H1 (cell line): ENCODE measurements at regions not wholly inside any gene's neighbourhood (a gene's known extent, or its start where the extent isn't known, plus 50 kb on each side); places are given as distances from the start of the nearest gene placed in this dataset.

ENCODE experiments used
- CTCF ChIA-PET: fragments of 300-600 bp; sonication (Branson Sonifier 250); formaldehyde crosslinking; loops from one replicate; lab custom pipeline; 2021; ENCODE audit not compliant: partially characterized antibody; lab: Charles Lee
- POLR2A ChIA-PET: fragments of 300-600 bp; sonication (Branson Sonifier 250); formaldehyde crosslinking; loops from one replicate; lab custom pipeline; 2021; ENCODE audit warnings: inconsistent platforms; ENCODE audit not compliant: partially characterized antibody; lab: Charles Lee
- DNase-seq, 2 experiments: peaks; one replicate each; pipeline versions ENCODE4 v3.0.0 to v3.0.0-alpha.2; 2010 to 2022; ENCODE audit warnings: low spot score in 2 of 2, low read depth in 1 of 2, mixed read lengths in 1 of 2
- FAIRE-seq: peaks from 2 replicates; lab custom pipeline; 2011; peaks lifted over from hg19 to GRCh38; lab: Jason Lieb, UNC
- H2AFZ ChIP-seq: 2 replicates; pipeline ENCODE4 v1.8.1; 2012; ENCODE audit warnings: low read length, inconsistent platforms
- H2AK5ac ChIP-seq: 2 replicates; pipeline ENCODE4 v1.6.1; 2013; ENCODE audit warnings: low read depth, low read length
- H2BK120ac ChIP-seq: replicated peaks from 2 replicates; pipeline ENCODE3; 2013; ENCODE audit warnings: low read depth, low read length, inconsistent platforms
- H2BK12ac ChIP-seq: 2 replicates; pipeline ENCODE4 v1.6.1; 2013; ENCODE audit warnings: low read depth, low read length
- H2BK15ac ChIP-seq: 2 replicates; pipeline ENCODE4 v1.6.1; 2013; ENCODE audit warnings: low read length
- H2BK20ac ChIP-seq: 2 replicates; pipeline ENCODE4 v1.6.1; 2013; ENCODE audit warnings: low read length
- H2BK5ac ChIP-seq: 2 replicates; pipeline ENCODE4 v1.6.1; 2013; ENCODE audit warnings: low read depth, low read length
- H3K14ac ChIP-seq: 2 replicates; pipeline ENCODE4 v1.6.1; 2013; ENCODE audit warnings: inconsistent platforms; ENCODE audit not compliant: insufficient read length
- H3K18ac ChIP-seq: 2 replicates; pipeline ENCODE4 v1.6.1; 2013; ENCODE audit warnings: low read length; ENCODE audit errors: extremely low read depth
- H3K23ac ChIP-seq: 2 replicates; pipeline ENCODE4 v1.6.1; 2013; ENCODE audit warnings: inconsistent platforms; ENCODE audit not compliant: insufficient read length
- H3K23me2 ChIP-seq: 2 replicates; pipeline ENCODE4 v1.6.1; 2013; ENCODE audit warnings: low read depth, low read length
- H3K27ac ChIP-seq: 2 replicates; pipeline ENCODE4 v1.6.1; 2011; ENCODE audit warnings: low read depth, low read length, inconsistent platforms
- H3K27me3 ChIP-seq, 4 experiments: replicated peaks in 1 of 4; 1 replicate in 1 of 4; 2 replicates in 3 of 4; pipeline versions ENCODE4 v1.6.1 to v1.8.1; 2011 to 2013; ENCODE audit warnings: low read length in 3 of 4, mild to moderate bottlenecking in 3 of 4, inconsistent platforms in 2 of 4, mixed read lengths in 2 of 4, moderate library complexity in 1 of 4; ENCODE audit not compliant: control insufficient read depth in 3 of 4, insufficient read depth in 3 of 4; ENCODE audit errors: extremely low read depth in 1 of 4
- H3K36me3 ChIP-seq, 4 experiments: 2 replicates each; pipeline versions ENCODE4 v1.6.1 to v1.8.1; 2011 to 2013; ENCODE audit warnings: mild to moderate bottlenecking in 4 of 4, low read length in 3 of 4, moderate library complexity in 2 of 4, control low read depth in 1 of 4, inconsistent platforms in 1 of 4; ENCODE audit not compliant: insufficient read depth in 4 of 4, control insufficient read depth in 2 of 4
- H3K4ac ChIP-seq: replicated peaks from 2 replicates; pipeline ENCODE3; 2013; ENCODE audit warnings: low read length, low read depth, mixed read lengths, inconsistent platforms; ENCODE audit not compliant: insufficient read length
- H3K4me1 ChIP-seq, 4 experiments: replicated peaks in 1 of 4; 1 replicate in 1 of 4; 2 replicates in 3 of 4; pipeline versions ENCODE4 v1.6.1 to v1.8.1; 2011 to 2013; ENCODE audit warnings: low read length in 3 of 4, inconsistent platforms in 2 of 4, mixed read lengths in 1 of 4; ENCODE audit not compliant: insufficient read depth in 4 of 4, control insufficient read depth in 3 of 4
- H3K4me2 ChIP-seq, 2 experiments: 2 replicates each; pipeline versions ENCODE4 v1.6.1 to v1.8.1; 2011 to 2013; ENCODE audit warnings: low read depth in 2 of 2, low read length in 2 of 2, control low read depth in 1 of 2, inconsistent platforms in 1 of 2, mild to moderate bottlenecking in 1 of 2; ENCODE audit not compliant: insufficient read depth in 1 of 2
- H3K4me3 ChIP-seq, 4 experiments: fragments of 200-600, 300-600 bp in 1 of 4; sonication (generic), shearing (Covaris generic), sonication (Bioruptor Twin) in 1 of 4; 2 replicates each; pipeline versions ENCODE4 v1.5.1 to v1.8.1; 2011 to 2016; ENCODE audit warnings: low read length in 4 of 4, low read depth in 3 of 4, control low read depth in 2 of 4, inconsistent platforms in 2 of 4, mild to moderate bottlenecking in 2 of 4, mixed read lengths in 1 of 4, moderate library complexity in 1 of 4; ENCODE audit not compliant: insufficient read depth in 2 of 4; ENCODE audit errors: extremely low read depth in 1 of 4
- H3K56ac ChIP-seq: replicated peaks from 2 replicates; pipeline ENCODE3; 2013; ENCODE audit warnings: low read depth, mild to moderate bottlenecking, mixed read lengths, low read length, inconsistent platforms; ENCODE audit not compliant: insufficient read length
- H3K79me1 ChIP-seq: 2 replicates; pipeline ENCODE4 v1.6.1; 2013; ENCODE audit warnings: low read depth, low read length, control low read depth
- H3K79me2 ChIP-seq, 2 experiments: 2 replicates each; pipeline versions ENCODE4 v1.6.1 to v1.8.1; 2012 to 2013; ENCODE audit warnings: low read length in 2 of 2, mild to moderate bottlenecking in 2 of 2, inconsistent platforms in 1 of 2; ENCODE audit not compliant: insufficient read depth in 2 of 2, control insufficient read depth in 1 of 2
- H3K9ac ChIP-seq, 4 experiments: replicated peaks in 1 of 4; 1 replicate in 1 of 4; 2 replicates in 3 of 4; pipeline versions ENCODE4 v1.6.1 to v1.8.1; 2011 to 2013; ENCODE audit warnings: low read depth in 3 of 4, low read length in 3 of 4, control low read depth in 2 of 4, mild to moderate bottlenecking in 2 of 4, moderate library complexity in 2 of 4, inconsistent platforms in 1 of 4; ENCODE audit errors: extremely low read depth in 1 of 4
- H3K9me3 ChIP-seq, 2 experiments: 2 replicates each; pipeline versions ENCODE4 v1.6.1 to v1.8.1; 2012 to 2013; ENCODE audit warnings: mild to moderate bottlenecking in 2 of 2, moderate library complexity in 2 of 2, control low read depth in 1 of 2, inconsistent platforms in 1 of 2, low read depth in 1 of 2, low read length in 1 of 2, mixed read lengths in 1 of 2; ENCODE audit not compliant: insufficient read depth in 2 of 2
- H4K20me1 ChIP-seq, 2 experiments: replicated peaks in 1 of 2; 2 replicates each; pipeline versions ENCODE3 to v1.8.1; 2011 to 2013; ENCODE audit warnings: inconsistent platforms in 2 of 2, low read length in 2 of 2, mild to moderate bottlenecking in 1 of 2; ENCODE audit not compliant: insufficient read depth in 2 of 2, control insufficient read depth in 1 of 2
- H4K5ac ChIP-seq: 2 replicates; pipeline ENCODE4 v1.6.1; 2013; ENCODE audit warnings: low read length, low read depth, mixed read lengths, inconsistent platforms; ENCODE audit not compliant: insufficient read length
- H4K8ac ChIP-seq: 2 replicates; pipeline ENCODE4 v1.8.0; 2013; ENCODE audit warnings: mild to moderate bottlenecking, moderate library complexity, low read length, inconsistent platforms; ENCODE audit not compliant: insufficient read depth; ENCODE audit errors: extremely low read depth
- H4K91ac ChIP-seq: replicated peaks from 2 replicates; pipeline ENCODE3; 2013; ENCODE audit warnings: low read length, mixed read lengths, inconsistent platforms; ENCODE audit not compliant: insufficient read length
- EGR1 ChIP-seq: IDR thresholded peaks from 2 replicates; pipeline ENCODE4 v1.6.1; 2011; ENCODE audit warnings: low read depth, low read length, borderline replicate concordance
- GABPA ChIP-seq: IDR thresholded peaks from 2 replicates; pipeline ENCODE4 v1.6.1; 2011; ENCODE audit warnings: mild to moderate bottlenecking, low read length, moderate library complexity, borderline replicate concordance; ENCODE audit not compliant: insufficient read depth
- GTF2F1 ChIP-seq: IDR thresholded peaks from 2 replicates; pipeline ENCODE4 v1.6.1; 2012; ENCODE audit warnings: low read depth, low read length, improper control_type of control experiment, borderline replicate concordance
- JUND ChIP-seq: IDR thresholded peaks from 2 replicates; pipeline ENCODE4 v1.6.1; 2011; ENCODE audit warnings: mild to moderate bottlenecking, improper control_type of control experiment, low read length
- MAFK ChIP-seq: IDR thresholded peaks from 2 replicates; pipeline ENCODE4 v1.6.1; 2012; ENCODE audit warnings: low read depth, mild to moderate bottlenecking, improper control_type of control experiment, low read length
- NANOG ChIP-seq: IDR thresholded peaks from 2 replicates; pipeline ENCODE4 v1.6.1; 2011; ENCODE audit warnings: low read length, low read depth, mild to moderate bottlenecking, inconsistent platforms; ENCODE audit not compliant: insufficient read depth, poor library complexity, severe bottlenecking
- NRF1 ChIP-seq: IDR thresholded peaks from 2 replicates; pipeline ENCODE4 v1.6.1; 2011; ENCODE audit warnings: mild to moderate bottlenecking, low read depth, low read length, improper control_type of control experiment
- RAD21 ChIP-seq, 2 experiments: IDR thresholded peaks in 1 of 2; conservative IDR thresholded peaks in 1 of 2; 2 replicates each; pipeline ENCODE4 v1.6.1; 2011; ENCODE audit warnings: low read depth in 2 of 2, low read length in 2 of 2, improper control_type of control experiment in 1 of 2, inconsistent platforms in 1 of 2, mild to moderate bottlenecking in 1 of 2, moderate library complexity in 1 of 2
- RBBP5 ChIP-seq: IDR thresholded peaks from 2 replicates; pipeline ENCODE4 v1.7.1; 2012; ENCODE audit warnings: low read depth, mild to moderate bottlenecking, inconsistent platforms, low read length, moderate library complexity, borderline replicate concordance
- SP1 ChIP-seq: IDR thresholded peaks from 2 replicates; pipeline ENCODE4 v1.6.1; 2011; ENCODE audit warnings: low read depth, low read length
- SRF ChIP-seq: IDR thresholded peaks from 2 replicates; pipeline ENCODE4 v1.6.1; 2011; ENCODE audit warnings: mild to moderate bottlenecking, low read depth, low read length, moderate library complexity
- TBP ChIP-seq: IDR thresholded peaks from 2 replicates; pipeline ENCODE4 v1.6.1; 2011; ENCODE audit warnings: low read depth, low read length, improper control_type of control experiment
- WGBS, 2 experiments: shearing (Covaris generic) in 1 of 2; methylation state at CpG; one replicate each; pipeline versions ENCODE4 v1.1.6 to v1.1.7; 2013 to 2015; ENCODE audit warnings: low lambda C conversion rate in 2 of 2, mixed read lengths in 2 of 2, inconsistent platforms in 1 of 2, low coverage in 1 of 2, missing lambda C conversion rate in 1 of 2; ENCODE audit not compliant: insufficient replicate concordance in 2 of 2, insufficient coverage in 1 of 2, insufficient read length in 1 of 2; ENCODE audit errors: extremely low coverage in 1 of 2, missing lambda C conversion rate in 1 of 2; 5-methylcytosine and 5-hydroxymethylcytosine counted together

DNA sequence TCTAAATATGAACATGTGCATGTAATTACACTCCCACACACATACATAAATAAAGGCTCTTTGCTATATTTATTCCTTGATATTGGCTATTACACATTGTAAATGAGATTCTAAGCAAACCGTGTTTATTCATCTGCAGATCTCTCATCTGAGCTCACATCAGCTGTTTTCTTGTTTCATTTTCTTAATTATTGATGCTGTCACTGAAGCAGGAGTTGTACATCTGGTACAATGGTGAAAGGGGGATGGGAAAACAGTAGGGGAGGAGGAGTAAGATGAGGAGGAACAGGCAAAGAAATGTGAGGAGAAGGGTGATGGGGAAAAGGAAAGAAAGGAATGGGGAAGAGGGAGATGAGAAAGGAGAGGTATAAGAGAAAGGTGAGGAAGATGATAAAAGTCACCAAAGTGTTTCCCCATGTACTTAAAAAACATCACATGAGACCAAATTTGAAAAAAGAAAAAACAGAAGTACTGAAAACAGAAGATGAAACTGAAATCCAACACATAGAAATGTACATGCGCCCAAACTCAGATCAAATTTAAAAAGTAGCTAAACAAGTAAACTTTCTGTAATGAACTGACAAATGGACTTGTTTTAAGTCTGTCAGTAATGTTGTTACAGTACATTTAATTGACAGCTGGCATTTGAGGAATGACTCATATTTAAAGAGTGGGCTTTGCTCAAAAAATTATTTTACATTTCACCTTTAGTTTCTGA, 472.2 kb downstream of the ARL4A start:
- H3K56ac ChIP-seq = no peak overlapping the region
- no peak overlapping the region for H3K23ac ChIP-seq
- H2BK15ac ChIP-seq = no peak overlapping the region
- ChIA-PET CTCF (interaction anchor here (1.2 to 1.4 kb wide), 2 partner anchors 20 to 635 kb away, joined by 4 read pairs; no protein-coding TSS in a partner anchor), POLR2A (no interaction called here)
- no peak for DNase-seq
- H3K23me2 ChIP-seq = no peaks in the 10 kb centered on the region; the same call in 1 of the 2 replicates
- H3K27ac ChIP-seq = no peak overlapping the region
- no peak overlapping the region for H3K4me3 ChIP-seq
- H2BK20ac ChIP-seq = no peak overlapping the region
- H2BK12ac ChIP-seq = no peak overlapping the region
- no peak overlapping the region for H2BK120ac ChIP-seq
- H3K27me3 ChIP-seq = no peaks in the 10 kb centered on the region
- H3K36me3 ChIP-seq = no peaks in the 10 kb centered on the region
- H3K18ac ChIP-seq = no peak overlapping the region
- H3K4me1 ChIP-seq = no peaks in the 10 kb centered on the region
- no peak overlapping the region for H3K4me2 ChIP-seq
- WGBS, 2 experiments = 96% methylated on average over 2 of the region's 2 CpGs; no CpG with 5 or more reads in 1 of the 2 experiments
- H3K79me1 ChIP-seq = no peaks in the 10 kb centered on the region
- FAIRE-seq = no peak
- no peak overlapping the region for H2BK5ac ChIP-seq
- H3K9me3 ChIP-seq = no peaks in the 10 kb centered on the region
- H4K5ac ChIP-seq = no peak overlapping the region
- no peak overlapping the region for H3K14ac ChIP-seq
- no peaks in the 10 kb centered on the region for H3K79me2 ChIP-seq
- H2AK5ac ChIP-seq = no peak overlapping the region
- H3K4ac ChIP-seq = no peak overlapping the region
- H4K8ac ChIP-seq = no peak overlapping the region
- H3K9ac ChIP-seq = no peak overlapping the region
- H4K91ac ChIP-seq = no peak overlapping the region
- H4K20me1 ChIP-seq = no peaks in the 10 kb centered on the region
- no peak overlapping the region for H2AFZ ChIP-seq
- TF ChIP-seq GTF2F1 = no peak
- TF ChIP-seq RBBP5 = no peak
- TF ChIP-seq SRF = no peak
- TF ChIP-seq TBP = no peak
- no peak for TF ChIP-seq NANOG
- TF ChIP-seq RAD21 (IDR thresholded peaks at IDR 0.05 in 1 of 2, conservative IDR thresholded peaks at IDR 0.05 in 1 of 2; ENCODE audit: low read depth in 2 of 2, low read length in 2 of 2) = no peak
- no peak for TF ChIP-seq GABPA
- TF ChIP-seq JUND = no peak
- no peak for TF ChIP-seq SP1
- no peak for TF ChIP-seq EGR1
- no peak for TF ChIP-seq NRF1
- no peak for TF ChIP-seq MAFK
